ENCODE measurements at regions not wholly inside any gene's neighbourhood (a gene's known extent, or its start where the extent isn't known, plus 50 kb on each side); places are given as distances from the start of the nearest gene placed in this dataset.
"Not testable (repeated sequence)": the region's sequence is repeated elsewhere in the genome, so short reads cannot be mapped to it uniquely, and the experiment has no call there.

- peak; percentile 81 for DNase-seq (ENCODE audit: low spot score)
Observed at GRCh38 chr12:131287015-131287937, 333.6 kb downstream of the ADGRD1 start.

GRCh38 chr12:131287938-131288764, 334.4 kb downstream of the ADGRD1 start:
- DNase-seq (ENCODE audit: low spot score) = peak; percentile 84

- peak; percentile 82 for DNase-seq (ENCODE audit: low spot score)
Observed at GRCh38 chr12:131288765-131289695, 335.3 kb downstream of the ADGRD1 start.

GRCh38 chr12:131289807-131290206, 336.1 kb downstream of the ADGRD1 start:
- DNase-seq (ENCODE audit: low spot score) = peak; percentile 43

GRCh38 chr12:131290255-131290959, 336.7 kb downstream of the ADGRD1 start:
- peak; percentile 51 for DNase-seq (ENCODE audit: low spot score)

DNA sequence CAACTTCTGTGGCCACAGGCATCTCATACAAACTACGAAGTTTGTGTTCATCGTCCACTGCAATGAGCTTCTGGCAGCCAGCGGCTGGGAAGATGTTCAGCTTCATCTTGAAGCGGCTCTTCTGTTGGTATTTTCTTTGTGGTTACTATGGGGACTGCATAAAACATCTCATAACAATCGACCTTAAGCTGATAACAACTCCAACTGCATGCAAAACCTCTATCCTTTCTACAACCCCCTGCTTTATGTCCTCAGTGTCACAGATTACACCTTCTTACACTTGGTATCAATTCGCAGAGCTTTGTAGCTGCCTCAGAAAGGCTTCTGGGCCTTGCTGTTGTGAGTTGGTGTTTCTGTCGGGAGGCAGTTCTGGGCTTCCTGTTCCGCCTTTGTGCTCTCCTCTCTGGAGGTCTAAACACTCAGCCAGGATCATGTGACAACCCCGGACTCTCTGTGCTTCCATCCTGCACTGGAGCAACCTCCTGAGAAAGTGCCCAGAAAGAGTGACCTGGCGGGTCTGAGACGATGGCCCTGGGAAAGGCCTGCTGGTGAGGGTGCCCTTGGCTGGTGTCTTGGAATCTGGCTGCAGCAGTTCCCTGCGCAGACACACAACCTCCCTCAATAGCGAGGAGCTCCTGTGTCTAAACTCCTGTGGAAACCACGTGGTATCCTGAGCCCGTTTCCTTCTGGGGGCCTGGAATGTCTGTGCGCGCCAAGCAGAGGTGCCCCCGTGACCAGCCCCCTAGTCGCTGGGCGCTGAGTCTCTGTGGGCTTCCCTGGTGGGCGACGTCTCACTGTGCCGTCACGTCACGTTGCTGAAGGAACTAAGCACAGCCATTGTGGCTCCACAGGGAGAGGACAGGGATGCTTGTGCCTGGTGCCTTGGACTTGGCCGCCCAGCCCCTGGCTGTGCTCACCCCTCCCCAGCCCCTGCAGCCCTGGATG, 339.6 kb downstream of the ADGRD1 start:
- DNase-seq (ENCODE audit: low spot score) = peak; percentile 81

GRCh38 chr12:131294716-131295115, 341.0 kb downstream of the ADGRD1 start:
- peak; percentile 78 for DNase-seq (ENCODE audit: low spot score)

- DNase-seq (ENCODE audit: low spot score) = peak; percentile 55
Observed at GRCh38 chr12:131295117-131295516, 341.4 kb downstream of the ADGRD1 start.

DNA sequence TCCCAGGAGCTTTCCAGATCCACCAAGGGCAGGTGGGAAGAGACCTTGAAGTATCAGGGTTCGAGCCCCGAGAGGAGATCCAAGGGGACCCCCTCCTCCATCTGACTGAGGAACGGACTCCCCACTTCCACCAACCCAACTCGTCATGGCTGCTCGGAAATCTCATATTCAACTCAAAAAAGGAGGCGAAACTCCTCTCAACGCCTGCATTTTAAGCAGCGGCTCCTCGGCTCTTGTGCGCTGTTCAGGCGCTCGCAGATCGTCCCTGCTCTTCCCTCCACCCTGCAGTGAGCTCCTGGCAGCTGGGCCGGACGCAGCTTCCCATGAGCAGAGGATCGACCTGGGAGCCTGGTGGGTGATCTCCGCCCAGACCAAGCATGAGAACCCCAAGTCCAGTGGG, 341.9 kb downstream of the ADGRD1 start:
- peak; percentile 83 for DNase-seq (ENCODE audit: low spot score)

DNA sequence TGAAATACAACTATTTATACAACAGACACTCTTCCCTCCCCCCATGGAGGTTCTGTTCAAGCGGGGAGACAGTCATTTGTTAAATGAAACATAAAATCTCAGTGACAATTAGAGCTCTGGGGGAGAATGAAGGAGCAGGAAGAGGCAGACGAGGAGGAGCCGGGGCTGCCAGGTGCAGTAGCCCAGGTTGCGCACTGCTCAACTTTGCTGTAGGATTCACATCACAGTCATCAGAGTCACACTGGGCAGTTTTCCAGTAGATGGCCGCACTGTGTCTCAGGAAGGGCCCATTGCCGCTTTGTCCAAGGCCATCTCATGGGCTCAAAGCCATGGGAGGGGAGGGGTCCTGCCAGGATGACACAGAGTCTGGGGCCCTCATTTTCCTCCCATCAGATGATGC, 342.4 kb downstream of the ADGRD1 start:
- peak; percentile 88 for DNase-seq (ENCODE audit: low spot score)

DNA sequence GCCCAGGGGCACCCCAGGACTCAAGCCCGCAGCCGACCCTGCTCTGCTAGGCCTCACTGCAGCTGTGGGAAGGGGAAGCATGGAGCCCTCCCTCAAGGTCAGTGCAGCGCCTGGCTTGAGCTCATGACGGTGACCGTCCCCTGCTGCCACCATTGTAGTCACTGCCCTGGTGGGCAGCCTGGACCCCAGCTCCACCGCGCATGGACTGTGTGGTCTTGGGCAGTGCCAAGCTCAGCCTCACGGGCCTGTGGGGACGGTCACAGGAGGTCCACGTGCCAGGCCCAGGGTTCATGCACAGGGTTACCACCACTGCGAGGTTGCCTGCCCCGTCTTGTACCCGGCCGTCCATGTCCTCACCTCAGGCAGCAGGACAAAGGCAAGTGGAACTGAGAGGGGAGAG, 342.9 kb downstream of the ADGRD1 start:
- DNase-seq (ENCODE audit: low spot score) = peak; percentile 89

DNA sequence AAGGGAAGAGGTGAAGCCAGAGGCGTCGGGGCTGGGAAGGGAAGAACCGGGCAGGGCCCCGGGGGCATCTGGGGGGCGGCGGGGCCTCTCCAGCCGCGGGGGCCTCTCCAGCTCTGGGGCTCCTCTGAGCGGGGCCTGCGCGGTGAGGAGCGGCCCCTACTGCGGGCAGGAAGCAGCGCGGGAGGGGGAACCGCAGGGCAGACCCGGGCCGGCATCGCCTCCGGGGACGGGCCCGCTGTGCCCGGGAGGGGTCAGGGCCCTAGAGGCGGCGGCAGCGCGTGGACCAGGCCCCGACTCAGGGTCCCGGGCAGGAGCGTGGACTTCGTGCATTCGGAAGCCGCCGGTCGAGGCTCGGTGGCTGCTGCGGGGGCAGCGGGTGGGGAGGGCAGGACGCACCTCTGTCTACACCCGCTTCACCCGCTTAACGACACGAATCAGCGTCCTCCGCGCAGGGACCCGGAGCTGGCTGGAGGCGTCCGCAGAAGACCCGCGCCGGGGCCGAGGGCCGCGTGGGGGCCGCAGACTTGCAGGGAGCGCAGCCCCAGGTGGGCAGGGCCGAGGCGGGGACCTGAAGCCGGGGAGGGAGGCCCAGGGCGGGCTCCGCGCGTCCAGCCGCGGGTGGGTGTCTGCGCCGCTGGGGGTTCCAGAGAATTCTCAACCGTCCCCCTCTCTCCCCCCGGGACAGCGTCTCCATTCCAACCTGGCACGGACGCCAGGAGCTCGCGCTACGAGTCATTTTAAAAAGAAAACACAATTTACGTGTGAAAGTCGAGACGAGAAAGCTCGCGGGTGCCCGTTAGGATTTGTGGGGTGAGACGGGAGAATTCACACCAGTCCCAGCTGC, 345.0 kb downstream of the ADGRD1 start:
- DNase-seq (ENCODE audit: low spot score) = peak; percentile 47

- DNase-seq (ENCODE audit: low spot score) = not testable (repeated sequence)
Observed at GRCh38 chr12:131299370-131299701, 345.6 kb downstream of the ADGRD1 start.

- DNase-seq (ENCODE audit: low spot score) = not testable (repeated sequence)
Observed at GRCh38 chr12:131303576-131303975, 349.9 kb downstream of the ADGRD1 start.

DNA sequence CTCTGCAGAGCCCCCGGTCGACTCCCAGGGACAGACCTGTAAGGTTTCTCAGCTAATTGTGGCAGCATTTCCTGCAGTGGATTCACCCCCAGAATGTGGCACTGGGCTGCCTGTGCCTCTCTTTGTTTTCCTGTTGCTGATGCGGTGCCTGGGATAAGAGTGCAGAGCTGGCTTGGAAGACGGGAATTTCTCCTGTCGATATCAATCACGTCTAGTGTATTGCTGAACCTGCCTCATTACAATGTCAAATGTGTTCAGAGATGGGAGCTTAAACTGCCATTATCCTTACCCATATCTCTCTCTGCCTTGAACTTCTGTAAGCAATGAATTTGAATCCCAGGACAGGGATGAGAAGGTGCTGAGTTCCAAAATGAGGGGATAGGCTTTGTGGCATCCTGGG, 350.9 kb downstream of the ADGRD1 start:
- not testable (repeated sequence) for DNase-seq (ENCODE audit: low spot score)

DNA sequence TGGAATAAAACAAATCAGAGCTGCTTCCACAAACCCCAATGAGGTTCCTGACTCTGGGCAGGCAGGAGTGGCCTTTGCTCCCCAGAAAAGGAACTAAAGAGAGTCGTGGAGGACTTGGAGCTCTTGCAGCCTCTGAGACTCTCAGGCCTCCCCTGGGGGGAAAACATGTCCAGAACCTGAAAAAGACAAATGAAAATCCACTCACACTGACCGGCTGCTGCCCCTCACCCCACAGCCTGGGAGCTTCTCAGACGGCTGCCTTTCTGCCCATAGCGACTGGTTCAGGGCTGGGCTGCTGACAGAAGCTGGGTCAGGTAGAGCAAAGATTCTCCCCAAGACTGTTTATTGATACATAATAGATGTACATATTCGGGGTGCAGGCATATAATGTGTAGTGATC, 356.0 kb downstream of the ADGRD1 start:
- DNase-seq (ENCODE audit: low spot score) = peak; percentile 73

- peak; percentile 77 for DNase-seq (ENCODE audit: low spot score)
Observed at GRCh38 chr12:131310227-131310969, 356.7 kb downstream of the ADGRD1 start.

- DNase-seq (ENCODE audit: low spot score) = peak; percentile 88
Observed at GRCh38 chr12:131311279-131311722, 357.6 kb downstream of the ADGRD1 start.
